Activated CD8-positive, alpha-beta memory T cell treated with anti-CD3 and anti-CD28 coated beads, Interleukin-2, amount 10 ng/mL, durations not matched to agents 7 days and 5 days (primary cell): ENCODE measurements at regions not wholly inside any gene's neighbourhood (a gene's known extent, or its start where the extent isn't known, plus 50 kb on each side); places are given as distances from the start of the nearest gene placed in this dataset.

Source experiments
- ATAC-seq: fragments of 150-1000 bp; cut with Tn5 transposase; one replicate; pipeline ENCODE4 v1.10.0; 2021; ENCODE audit warnings: moderate library complexity
- CTCF ChIA-PET: fragments of 350-600 bp; sonication (Branson Sonifier 250); formaldehyde crosslinking; loops from one replicate; lab custom pipeline; 2021; ENCODE audit warnings: antibody characterized with exemption; lab: Charles Lee
- DNase-seq: peaks from one replicate; pipeline ENCODE4 v3.0.0-alpha.2; 2020
- H3K27ac Mint-ChIP-seq: one replicate; pipeline ENCODE4 v1.8.0; 2021; ENCODE audit warnings: mild to moderate bottlenecking, mixed read lengths
- H3K27me3 Mint-ChIP-seq: one replicate; pipeline ENCODE4 v1.8.0; 2021; ENCODE audit warnings: mixed read lengths
- H3K36me3 Mint-ChIP-seq: one replicate; pipeline ENCODE4 v1.8.0; 2021; ENCODE audit warnings: mild to moderate bottlenecking, mixed read lengths
- H3K4me1 Mint-ChIP-seq: one replicate; pipeline ENCODE4 v1.8.0; 2021; ENCODE audit warnings: mixed read lengths
- H3K4me3 Mint-ChIP-seq: one replicate; pipeline ENCODE4 v1.8.0; 2021; ENCODE audit warnings: mild to moderate bottlenecking, moderate library complexity, mixed read lengths
- H3K9me3 Mint-ChIP-seq: one replicate; pipeline ENCODE4 v1.8.0; 2022; ENCODE audit warnings: low read depth, mixed read lengths

DNA sequence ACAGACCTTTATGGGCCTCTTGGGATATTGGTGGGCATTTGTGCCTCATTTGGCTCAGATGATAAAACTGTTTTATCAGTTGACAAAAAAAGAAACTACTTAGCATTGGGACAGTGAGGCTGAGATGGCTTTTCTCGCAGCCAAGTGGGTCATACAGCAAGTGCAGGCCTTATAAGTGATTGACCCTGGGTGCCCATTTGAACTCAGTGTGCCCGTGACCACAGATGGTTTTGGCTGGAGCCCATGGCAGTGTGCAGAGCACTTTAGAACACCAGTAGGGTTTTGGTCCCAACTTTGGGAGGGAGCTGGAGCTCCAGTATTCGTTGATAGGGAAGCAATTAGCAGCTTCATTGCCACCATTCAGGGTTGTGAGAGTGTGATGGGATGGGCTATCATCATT, 404.5 kb upstream of the LARGE1 start:
- Mint-ChIP-seq H3K27me3 (no peaks in the 10 kb centered on the region), H3K4me1 (no peaks in the 10 kb centered on the region), H3K36me3 (peaks cover 1% of the 10 kb centered on the region), H3K4me3 (no peak overlapping the region), H3K27ac (no peak overlapping the region), H3K9me3 (peaks cover 5% of the 10 kb centered on the region)
- CTCF ChIA-PET: no interaction called here
- ATAC-seq (no peak), DNase-seq (no peak)

DNA sequence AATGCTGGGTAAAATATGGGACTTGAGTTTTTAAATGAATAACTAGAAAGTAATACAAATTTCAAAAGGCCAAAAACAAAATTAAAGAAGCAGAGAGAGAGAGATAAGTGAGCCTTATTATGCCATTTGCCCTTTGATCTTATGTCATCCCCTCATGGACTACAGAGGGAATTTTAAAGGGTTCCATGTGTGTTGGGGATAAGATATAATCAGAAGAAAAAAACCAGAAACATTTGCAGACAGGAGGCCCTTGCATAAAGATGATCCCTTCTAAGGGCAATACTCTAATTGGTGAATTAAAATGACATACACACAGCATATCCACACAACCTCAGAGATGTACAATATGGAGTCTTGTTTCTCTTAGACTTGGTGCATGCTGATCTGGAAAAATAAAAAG, 406.6 kb upstream of the LARGE1 start:
- Mint-ChIP-seq H3K4me1 (no peaks in the 10 kb centered on the region), H3K36me3 (peaks cover 1% of the 10 kb centered on the region), H3K4me3 (no peak overlapping the region), H3K27ac (no peak overlapping the region), H3K27me3 (no peaks in the 10 kb centered on the region), H3K9me3 (peaks cover 2% of the 10 kb centered on the region)
- CTCF ChIA-PET: no interaction called here
- ATAC-seq (no peak), DNase-seq (no peak)

DNA sequence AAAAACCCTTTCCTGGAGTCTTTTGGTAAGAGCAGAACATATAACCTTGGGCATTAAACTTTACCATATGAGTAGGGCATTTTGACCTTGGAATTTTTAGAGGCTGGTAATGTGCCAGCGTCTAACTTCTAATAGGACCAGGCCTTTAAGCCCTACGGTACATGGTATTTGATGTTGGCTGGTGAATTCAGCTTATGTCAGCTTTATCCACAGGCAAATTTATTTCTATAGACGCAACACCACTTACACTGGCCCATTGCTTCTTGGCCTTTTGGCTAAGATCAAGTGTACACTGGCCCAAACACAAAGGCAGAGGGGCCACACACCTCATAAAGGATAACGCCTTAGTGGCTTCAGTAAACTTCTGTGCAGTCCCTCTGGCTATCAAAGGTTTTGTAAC, 410.2 kb upstream of the LARGE1 start:
- peaks cover 7% of the 10 kb centered on the region for H3K9me3 Mint-ChIP-seq
- DNase-seq: no peak
- H3K27me3 Mint-ChIP-seq: no peaks in the 10 kb centered on the region
- H3K4me1 Mint-ChIP-seq: no peaks in the 10 kb centered on the region
- no peak overlapping the region for H3K4me3 Mint-ChIP-seq
- no peaks in the 10 kb centered on the region for H3K36me3 Mint-ChIP-seq
- no peak overlapping the region for H3K27ac Mint-ChIP-seq
- CTCF ChIA-PET: no interaction called here
- ATAC-seq: no peak

DNA sequence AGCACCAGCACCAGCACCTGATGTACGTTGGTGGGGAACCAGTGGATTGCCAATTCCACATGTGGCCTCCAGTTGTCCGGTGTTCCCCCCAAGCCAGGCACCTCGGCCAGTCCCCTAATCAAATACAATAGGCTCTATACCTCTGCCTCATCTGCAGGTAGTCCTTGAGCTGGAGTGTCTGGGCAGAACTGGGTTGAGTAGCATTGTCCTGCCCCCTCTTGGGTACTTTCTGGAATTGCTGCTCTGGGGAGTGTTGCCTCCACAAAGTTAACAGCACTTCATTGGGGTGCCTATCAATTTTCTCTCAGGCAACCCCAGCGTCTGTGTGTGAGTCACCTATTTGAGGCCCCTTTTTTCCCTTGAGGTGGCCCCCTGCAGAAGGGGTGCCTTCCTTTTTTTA, 413.0 kb upstream of the LARGE1 start:
- Mint-ChIP-seq H3K9me3 (peaks cover 10% of the 10 kb centered on the region), H3K4me1 (no peaks in the 10 kb centered on the region), H3K27me3 (no peaks in the 10 kb centered on the region), H3K36me3 (no peaks in the 10 kb centered on the region), H3K27ac (no peak overlapping the region), H3K4me3 (no peak overlapping the region)
- DNase-seq (no peak), ATAC-seq (no peak)
- CTCF ChIA-PET: no interaction called here

DNA sequence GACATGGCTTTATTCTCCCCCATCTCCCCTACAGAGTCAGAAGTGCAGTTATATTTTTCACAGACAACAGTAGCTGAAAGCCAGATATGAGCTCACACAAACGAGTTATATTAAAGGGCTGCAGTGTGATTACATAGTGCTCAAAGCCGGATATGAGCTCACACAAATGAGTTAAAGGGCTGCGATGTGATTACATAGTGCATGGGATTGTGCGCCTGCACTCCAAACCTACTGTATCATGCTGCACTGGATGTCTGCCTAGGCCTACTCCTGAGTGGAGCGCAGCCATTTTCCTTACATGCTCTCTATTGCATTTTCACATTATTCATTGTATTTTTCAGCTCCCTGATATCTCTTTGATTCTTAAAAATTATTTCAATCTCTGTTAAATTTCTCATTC, 414.6 kb upstream of the LARGE1 start:
- Mint-ChIP-seq H3K27ac (no peak overlapping the region), H3K27me3 (no peaks in the 10 kb centered on the region), H3K4me1 (no peaks in the 10 kb centered on the region), H3K36me3 (no peaks in the 10 kb centered on the region), H3K9me3 (peaks cover 10% of the 10 kb centered on the region), H3K4me3 (no peak overlapping the region)
- CTCF ChIA-PET: no interaction called here
- ATAC-seq: no peak
- no peak for DNase-seq

GRCh38 chr22:34344702-34345101, 424.4 kb upstream of the LARGE1 start:
- DNase-seq (no peak), ATAC-seq (no peak)
- H3K27me3 Mint-ChIP-seq: no peaks in the 10 kb centered on the region
- no peaks in the 10 kb centered on the region for H3K4me1 Mint-ChIP-seq
- peaks cover 8% of the 10 kb centered on the region for H3K9me3 Mint-ChIP-seq
- no peak overlapping the region for H3K4me3 Mint-ChIP-seq
- no peaks in the 10 kb centered on the region for H3K36me3 Mint-ChIP-seq
- CTCF ChIA-PET: no interaction called here
- H3K27ac Mint-ChIP-seq: no peak overlapping the region

GRCh38 chr22:34354071-34354817, 434.0 kb upstream of the LARGE1 start:
- Mint-ChIP-seq H3K9me3 (peaks cover 5% of the 10 kb centered on the region), H3K4me1 (no peaks in the 10 kb centered on the region), H3K4me3 (no peak overlapping the region), H3K27ac (no peak overlapping the region), H3K27me3 (no peaks in the 10 kb centered on the region), H3K36me3 (no peaks in the 10 kb centered on the region)
- CTCF ChIA-PET: no interaction called here
- ATAC-seq: no peak
- DNase-seq: no peak

DNA sequence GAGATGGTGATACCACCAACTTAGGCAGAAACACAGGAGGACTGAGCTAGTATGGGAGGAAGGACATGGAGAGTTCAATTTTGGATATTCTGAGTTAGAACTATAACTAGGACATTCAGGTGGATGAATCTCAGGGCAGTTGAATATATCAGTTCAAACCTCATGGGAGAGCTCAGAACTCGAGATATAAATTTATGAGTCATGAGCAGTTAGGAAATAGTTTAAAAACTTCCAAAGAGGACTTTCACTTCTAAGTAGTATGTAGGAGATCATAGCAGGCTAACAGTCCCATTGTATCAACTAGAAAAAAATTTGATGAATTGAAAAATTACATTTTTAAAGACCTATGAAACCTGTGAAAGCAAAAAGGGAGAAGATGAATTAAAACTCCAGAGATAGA, 436.2 kb upstream of the LARGE1 start:
- Mint-ChIP-seq H3K4me1 (no peaks in the 10 kb centered on the region), H3K36me3 (no peaks in the 10 kb centered on the region), H3K27me3 (no peaks in the 10 kb centered on the region), H3K27ac (no peak overlapping the region), H3K9me3 (peaks cover 3% of the 10 kb centered on the region), H3K4me3 (no peak overlapping the region)
- DNase-seq (no peak), ATAC-seq (no peak)
- CTCF ChIA-PET: no interaction called here

GRCh38 chr22:34370711-34371110, 450.4 kb upstream of the LARGE1 start:
- no peaks in the 10 kb centered on the region for H3K27me3 Mint-ChIP-seq
- peaks cover 17% of the 10 kb centered on the region for H3K9me3 Mint-ChIP-seq
- CTCF ChIA-PET: no interaction called here

DNA sequence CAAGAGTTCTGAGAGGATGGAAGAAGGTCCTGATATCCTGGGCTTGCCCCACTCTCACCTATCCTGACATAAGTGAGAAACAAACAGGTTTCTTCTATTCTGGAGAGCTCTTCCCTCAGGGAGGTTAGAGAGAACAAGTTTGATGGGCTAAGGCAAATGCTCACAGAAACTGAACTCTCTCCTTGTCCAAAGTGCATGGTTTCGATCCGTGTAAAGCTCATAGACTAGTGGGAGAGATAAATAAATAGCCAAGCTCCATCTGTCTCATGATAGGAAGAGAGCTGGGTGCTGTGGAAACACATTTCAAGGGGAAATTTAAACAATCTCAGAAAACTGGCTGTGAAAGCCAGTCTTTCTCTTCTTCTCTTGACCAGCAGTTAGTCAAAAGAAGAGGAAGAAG, 459.5 kb upstream of the LARGE1 start:
- Mint-ChIP-seq H3K27me3 (no peaks in the 10 kb centered on the region), H3K27ac (no peak overlapping the region), H3K36me3 (no peaks in the 10 kb centered on the region), H3K4me3 (no peak overlapping the region), H3K9me3 (peaks cover 6% of the 10 kb centered on the region), H3K4me1 (no peaks in the 10 kb centered on the region)
- ATAC-seq: no peak
- CTCF ChIA-PET: no interaction called here
- no peak for DNase-seq

More at GRCh38 chr22:34370711-34371110, 450.4 kb upstream of the LARGE1 start:
- Mint-ChIP-seq H3K36me3 (no peaks in the 10 kb centered on the region), H3K4me3 (no peak overlapping the region), H3K4me1 (no peaks in the 10 kb centered on the region), H3K27ac (no peak overlapping the region)
- ATAC-seq (no peak), DNase-seq (no peak)

- peaks cover 6% of the 10 kb centered on the region for H3K9me3 Mint-ChIP-seq
- H3K27me3 Mint-ChIP-seq: no peaks in the 10 kb centered on the region
- no peak overlapping the region for H3K4me3 Mint-ChIP-seq
- H3K36me3 Mint-ChIP-seq: no peaks in the 10 kb centered on the region
- H3K27ac Mint-ChIP-seq: no peak overlapping the region
- no peak for ATAC-seq
- CTCF ChIA-PET: no interaction called here
- H3K4me1 Mint-ChIP-seq: no peaks in the 10 kb centered on the region
- DNase-seq: no peak
Measured at GRCh38 chr22:34380532-34380931, 460.3 kb upstream of the LARGE1 start.

GRCh38 chr22:34390400-34390799, 470.1 kb upstream of the LARGE1 start:
- Mint-ChIP-seq H3K9me3 (peaks cover 11% of the 10 kb centered on the region), H3K36me3 (no peaks in the 10 kb centered on the region), H3K4me3 (no peak overlapping the region), H3K4me1 (no peaks in the 10 kb centered on the region), H3K27ac (no peak overlapping the region), H3K27me3 (no peaks in the 10 kb centered on the region)
- CTCF ChIA-PET: no interaction called here
- ATAC-seq (no peak), DNase-seq (no peak)

DNA sequence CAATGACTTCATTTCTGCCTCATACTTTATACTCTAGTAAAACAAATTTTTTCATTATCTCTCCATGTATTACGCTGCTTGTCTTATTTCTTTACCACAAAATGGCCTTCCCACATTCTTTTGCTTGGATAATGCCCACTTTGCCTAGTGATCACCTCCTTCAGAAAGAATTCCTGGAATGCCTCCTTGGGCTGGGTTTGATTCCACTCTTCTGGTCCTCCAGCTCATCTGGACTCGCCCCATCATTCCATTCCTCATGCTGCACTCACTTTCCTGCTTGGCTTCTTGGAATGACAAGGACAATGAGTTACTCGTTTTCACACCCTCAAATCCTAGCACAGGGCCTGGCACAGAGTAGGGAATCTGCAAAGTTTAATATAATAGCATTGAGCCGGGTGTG, 475.1 kb upstream of the LARGE1 start:
- H3K9me3 Mint-ChIP-seq: peaks cover 12% of the 10 kb centered on the region
- no peak for ATAC-seq
- H3K4me3 Mint-ChIP-seq: no peak overlapping the region

DNA sequence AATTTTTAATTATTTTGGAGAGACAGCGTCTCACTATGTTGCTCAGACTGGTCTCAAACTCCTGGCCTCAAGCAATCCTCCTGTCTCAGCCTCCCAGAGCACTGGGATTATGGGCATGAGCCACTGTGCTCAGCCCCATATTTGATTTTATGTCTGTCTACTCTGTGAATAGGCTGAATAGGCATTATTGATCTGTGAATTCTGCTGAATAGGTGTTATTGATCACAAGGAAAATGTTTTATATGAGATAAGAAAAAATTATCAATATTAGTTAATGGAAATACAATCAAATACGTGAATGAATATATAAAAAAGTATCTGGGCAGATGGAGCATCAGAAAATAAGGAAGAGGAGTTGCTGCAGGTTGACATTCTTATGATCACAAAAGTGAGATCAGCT, 483.4 kb upstream of the LARGE1 start:
- CTCF ChIA-PET: no interaction called here
- Mint-ChIP-seq H3K9me3 (peaks cover 25% of the 10 kb centered on the region), H3K27ac (no peak overlapping the region), H3K27me3 (no peaks in the 10 kb centered on the region), H3K36me3 (no peaks in the 10 kb centered on the region), H3K4me3 (no peak overlapping the region), H3K4me1 (no peaks in the 10 kb centered on the region)
- DNase-seq (no peak), ATAC-seq (no peak)

More for the DNA sequence above, 475.1 kb upstream of the LARGE1 start:
- no peak overlapping the region for H3K27ac Mint-ChIP-seq
- H3K27me3 Mint-ChIP-seq: no peaks in the 10 kb centered on the region
- CTCF ChIA-PET: no interaction called here
- DNase-seq: no peak
- H3K36me3 Mint-ChIP-seq: no peaks in the 10 kb centered on the region
- no peaks in the 10 kb centered on the region for H3K4me1 Mint-ChIP-seq

- H3K4me1 Mint-ChIP-seq: no peaks in the 10 kb centered on the region
- no peak overlapping the region for H3K27ac Mint-ChIP-seq
- no peak for DNase-seq
- H3K4me3 Mint-ChIP-seq: no peak overlapping the region
- no peak for ATAC-seq
- H3K36me3 Mint-ChIP-seq: no peaks in the 10 kb centered on the region
- CTCF ChIA-PET: no interaction called here
- peaks cover 7% of the 10 kb centered on the region for H3K9me3 Mint-ChIP-seq
- H3K27me3 Mint-ChIP-seq: no peaks in the 10 kb centered on the region
Measured at GRCh38 chr22:34410111-34410510, 489.8 kb upstream of the LARGE1 start.
